Heart left ventricle (tissue), 16 donors: ENCODE measurements at regions not wholly inside any gene's neighbourhood (a gene's known extent, or its start where the extent isn't known, plus 50 kb on each side); places are given as distances from the start of the nearest gene placed in this dataset.
"Not testable (repeated sequence)": the region's sequence is repeated elsewhere in the genome, so short reads cannot be mapped to it uniquely, and the experiment has no call there.

ENCODE experiments used
- ATAC-seq, 4 donors: fragments of 200-7000 bp; cut with Tn5 transposase; one replicate each; pipeline ENCODE4 v1.9.1; 2020 to 2022; ENCODE audit warnings: moderate library complexity in 4 of 4, mild to moderate bottlenecking in 3 of 4, moderate number of reproducible peaks in 1 of 4
- DNase-seq, 5 donors: peaks; one replicate each; pipeline ENCODE4 v3.0.0-alpha.2; 2020
- H3K27ac ChIP-seq, 12 donors: fragments of 200-600 bp; sonication (generic) in 4 of 12; one replicate each; pipeline versions ENCODE4 v1.5.0 to v1.8.0; 2016 to 2022; ENCODE audit warnings: mild to moderate bottlenecking in 2 of 12
- H3K27me3 ChIP-seq, 9 donors: fragments of 200-600 bp; sonication (generic) in 2 of 9; one replicate each; pipeline versions ENCODE4 v1.5.1 to v1.8.0; 2016 to 2022; ENCODE audit warnings: mild to moderate bottlenecking in 3 of 9
- H3K36me3 ChIP-seq, 9 donors: fragments of 200-600 bp; sonication (generic) in 2 of 9; one replicate each; pipeline versions ENCODE4 v1.5.0 to v1.8.0; 2018 to 2022; ENCODE audit warnings: mild to moderate bottlenecking in 2 of 9
- H3K4me1 ChIP-seq, 12 donors: fragments of 200-600 bp; sonication (generic) in 4 of 12; one replicate each; pipeline versions ENCODE4 v1.5.0 to v1.8.0; 2016 to 2022; ENCODE audit warnings: mild to moderate bottlenecking in 3 of 12
- H3K4me3 ChIP-seq, 12 donors: fragments of 200-600 bp; sonication (generic) in 4 of 12; one replicate each; pipeline versions ENCODE4 v1.5.0 to v1.8.0; 2017 to 2022; ENCODE audit warnings: mild to moderate bottlenecking in 9 of 12, moderate library complexity in 4 of 12
- H3K9me3 ChIP-seq, 12 donors: fragments of 200-600 bp; sonication (generic) in 4 of 12; one replicate each; pipeline versions ENCODE4 v1.5.0 to v1.8.0; 2016 to 2022; ENCODE audit warnings: mild to moderate bottlenecking in 1 of 12
- CTCF ChIP-seq, 12 donors: fragments of 200-600 bp; sonication (generic) in 4 of 12; IDR thresholded peaks; one replicate each; pipeline versions ENCODE4 v1.5.0 to v1.8.0; 2018 to 2022; ENCODE audit warnings: antibody characterized with exemption in 12 of 12, mild to moderate bottlenecking in 5 of 12
- POLR2A ChIP-seq, 2 donors: fragments of 450-650 bp; IDR thresholded peaks; one replicate each; pipeline ENCODE4 v1.6.1; 2017; ENCODE audit warnings: antibody characterized with exemption in 2 of 2, mild to moderate bottlenecking in 2 of 2, moderate library complexity in 2 of 2
- WGBS, 4 donors: extraction: QIAGEN DNeasy Blood & Tissue Kit in 2 of 4; methylation state at CpG; one replicate each; pipeline versions ENCODE4 v1.1.5 to v1.1.7; 2013 to 2018; 5-methylcytosine and 5-hydroxymethylcytosine counted together
- intact Hi-C, 10 donors: fragments of 100-400 bp; cut with DNase I; formaldehyde crosslinking; loops; one replicate each; pipeline versions ENCODE4 v1.11.1 to v1.14.2; 2022
- donor health status: ischemic (EF 13 %, LVEDD 7.1; RV severe dilation, severe dysfunction).
- donor health status: healthy with polysubstance abuse.
- donor health status: DM: no; HTN: yes; CAD: no.
- donor health status: DM: no; HTN: no; CAD: no.
- donor health status: ischemic (EF 25% LVEDD 6.9; RV normal size, moderate dysfunction).
- donor health status: ischemic (EF 25% LVEDD 5.7; RV mildly dilated, moderate dysfunction).
- donor health status: healthy.
- donor health status: DM: yes; HTN: yes; CAD: no.
- donor health status: ischemic (EF 35%, LVEDD 5.7; RV mildly dilated, moderate dysfunction).
- donor health status: nonischemic (EF 11% LVEDD 7.7; RV severe dilation, severe dysfunction).
- donor health status: DM: yes; HTN: yes; CAD: no.
- donor health status: PGD.
- donor health status: ischemic (EF 29% LVEDD 5.4; RV normal size, mild dysfunction).
- donor health status: nonischemic (EF 23%, LVEDD 6.1; RV moderate dilation, normal function).

- Histone ChIP-seq H3K9me3 (peaks cover 0 to 10% (median 0%) of the 10 kb centered on the region in 12 donors), H3K27ac (no peak overlapping the region), H3K4me3 (no peak overlapping the region), H3K36me3 (no peaks in the 10 kb centered on the region), H3K4me1 (no peaks in the 10 kb centered on the region), H3K27me3 (no peaks in the 10 kb centered on the region)
- TF ChIP-seq POLR2A (IDR thresholded peaks at IDR 0.05), result no peak
- no peak for TF ChIP-seq CTCF (IDR thresholded peaks at IDR 0.05)
- no peak for ATAC-seq
- WGBS, 4 donors, result 40 to 60% (median 52%) methylated on average over 1 of the region's 1 CpG
- DNase-seq, result no peak
- intact Hi-C loops, result no loop called here
These were observed 253.6 kb downstream of the RNF144B start for GRCh38 chr6:18640754-18641153.

GRCh38 chr6:18654821-18655220 lies 267.7 kb downstream of the RNF144B start:
- TF ChIP-seq POLR2A (IDR thresholded peaks at IDR 0.05) (no peak), CTCF (IDR thresholded peaks at IDR 0.05) (no peak)
- Histone ChIP-seq H3K36me3 (no peaks in the 10 kb centered on the region), H3K27ac (no peak overlapping the region), H3K9me3 (peaks cover 0 to 12% (median 0%) of the 10 kb centered on the region in 12 donors), H3K27me3 (no peaks in the 10 kb centered on the region), H3K4me3 (no peak overlapping the region), H3K4me1 (no peaks in the 10 kb centered on the region)
- DNase-seq (no peak), ATAC-seq (no peak)
- intact Hi-C loops, result no loop called here

- intact Hi-C loops, result no loop called here
- Histone ChIP-seq H3K4me1 (no peaks in the 10 kb centered on the region), H3K9me3 (peaks cover 0 to 13% (median 0%) of the 10 kb centered on the region in 12 donors), H3K27ac (no peak overlapping the region), H3K4me3 (no peak overlapping the region), H3K36me3 (no peaks in the 10 kb centered on the region), H3K27me3 (no peaks in the 10 kb centered on the region)
- WGBS, 4 donors, result 64 to 87% (median 72%) methylated on average over 3 to 5 of the region's 5 CpGs
- ATAC-seq (no peak), DNase-seq (no peak)
- TF ChIP-seq POLR2A (IDR thresholded peaks at IDR 0.05) (no peak), CTCF (IDR thresholded peaks at IDR 0.05) (no peak)
These were observed 269.4 kb downstream of the RNF144B start for GRCh38 chr6:18656506-18656905.

- H3K27me3 ChIP-seq, DNase-seq, H3K4me3 ChIP-seq, H3K36me3 ChIP-seq, ATAC-seq, H3K4me1 ChIP-seq, H3K27ac ChIP-seq, intact Hi-C loops: not testable (repeated sequence)
- 84 to 91% (median 87%) methylated on average over 5 of the region's 5 CpGs for WGBS, 4 donors
- H3K9me3 ChIP-seq, result peaks cover 0 to 13% (median 0%) of the 10 kb centered on the region in 12 donors
These were observed 272.8 kb downstream of the RNF144B start for GRCh38 chr6:18659994-18660393.

GRCh38 chr6:18663011-18663410 lies 275.9 kb downstream of the RNF144B start:
- ATAC-seq, result no peak
- Histone ChIP-seq H3K4me3 (no peak overlapping the region), H3K27ac (no peak overlapping the region), H3K36me3 (no peaks in the 10 kb centered on the region), H3K27me3 (no peaks in the 10 kb centered on the region), H3K9me3 (peaks cover 0 to 13% (median 0%) of the 10 kb centered on the region in 12 donors), H3K4me1 (no peaks in the 10 kb centered on the region)
- TF ChIP-seq CTCF (IDR thresholded peaks at IDR 0.05) (no peak), POLR2A (IDR thresholded peaks at IDR 0.05) (no peak)
- intact Hi-C loops, result no loop called here
- DNase-seq, result no peak
- 47 to 72% (median 66%) methylated on average over 1 of the region's 1 CpG for WGBS, 4 donors
